OCI-M1 (cell line): ENCODE measurements at regions not wholly inside any gene's neighbourhood (a gene's known extent, or its start where the extent isn't known, plus 50 kb on each side); places are given as distances from the start of the nearest gene placed in this dataset.

Experiments
- DNase-seq: peaks from one replicate; lab custom pipeline; 2025; lab: John Stamatoyannopoulos, UW

GRCh38 chrX:71000139-71000538, 68.0 kb downstream of the SNX12 start:
- DNase-seq: peak; percentile 74

DNA sequence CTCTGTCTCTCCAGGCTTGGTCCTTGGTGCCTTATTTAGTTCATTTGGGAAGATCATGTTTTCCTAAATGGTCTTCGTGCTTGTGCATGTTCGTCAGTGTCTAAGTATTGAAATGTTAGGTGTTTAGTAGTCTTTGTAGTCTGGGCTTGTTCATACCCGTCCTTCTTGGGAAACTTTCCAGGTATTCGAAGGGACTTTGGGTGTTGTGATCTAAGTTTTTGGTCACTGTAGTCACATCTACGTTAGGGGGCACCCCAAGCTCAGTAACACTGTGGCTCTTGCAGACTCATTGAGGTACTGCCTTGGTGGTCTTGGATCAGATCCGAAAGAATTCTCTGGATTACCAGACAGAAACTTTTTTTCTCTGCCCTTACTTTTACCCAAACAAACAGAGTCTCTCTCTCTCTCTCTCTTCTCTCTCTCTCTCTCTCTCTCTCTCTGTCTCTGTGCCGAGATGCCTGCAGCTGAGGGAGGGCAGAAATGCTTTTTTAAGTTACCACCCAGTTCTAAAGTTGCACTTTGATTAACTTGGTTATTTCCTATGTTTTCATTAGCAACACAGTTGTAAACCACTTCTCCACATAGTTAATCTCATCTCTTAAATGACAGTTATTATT, 67.6 kb upstream of the SLC7A3 start:
- DNase-seq: peak; percentile 63

GRCh38 chrX:70995338-70995737, 64.4 kb upstream of the SLC7A3 start:
- DNase-seq: no peak

DNA sequence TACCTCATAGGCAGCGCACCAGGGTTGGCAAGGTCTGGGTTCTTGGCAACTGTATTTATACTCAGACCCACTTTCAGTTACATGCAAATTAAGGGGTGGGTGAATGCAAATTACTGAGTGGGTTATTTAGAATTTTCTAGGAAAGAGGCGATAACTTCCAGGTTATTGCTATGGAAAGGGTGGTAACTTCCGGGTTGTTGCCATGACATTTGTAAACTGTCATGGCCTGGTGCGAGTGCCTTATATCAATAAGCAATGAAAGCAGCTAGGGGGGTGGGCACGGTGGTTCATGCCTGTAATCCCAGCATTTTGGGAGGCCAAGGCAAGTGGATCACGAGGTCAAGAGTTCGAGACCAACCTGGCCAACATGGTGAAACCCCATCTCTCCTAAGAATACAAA, 57.5 kb upstream of the SLC7A3 start:
- DNase-seq: no peak
